Neuronal stem cell (in vitro differentiated cells): ENCODE measurements at regions not wholly inside any gene's neighbourhood (a gene's known extent, or its start where the extent isn't known, plus 50 kb on each side); places are given as distances from the start of the nearest gene placed in this dataset.

Experiments
- DNase-seq: peaks from one replicate; pipeline ENCODE4 v3.0.0-alpha.2; 2013; ENCODE audit warnings: low spot score
- H2AFZ ChIP-seq: one replicate; pipeline ENCODE4 v1.6.1; 2013; ENCODE audit warnings: mild to moderate bottlenecking, low read length, inconsistent platforms
- H2AK5ac ChIP-seq: 2 replicates; pipeline ENCODE4 v1.6.1; 2013; ENCODE audit warnings: low read depth, mild to moderate bottlenecking, inconsistent platforms, low read length, moderate library complexity, mixed read lengths
- H2BK120ac ChIP-seq: 2 replicates; pipeline ENCODE4 v1.6.1; 2013; ENCODE audit warnings: low read depth, mild to moderate bottlenecking, inconsistent platforms, low read length, moderate library complexity, mixed read lengths
- H2BK12ac ChIP-seq: one replicate; pipeline ENCODE4 v1.6.1; 2013; ENCODE audit warnings: low read length, inconsistent platforms
- H2BK15ac ChIP-seq: 2 replicates; pipeline ENCODE4 v1.6.1; 2013; ENCODE audit warnings: mild to moderate bottlenecking, low read length, inconsistent platforms, mixed read lengths
- H2BK5ac ChIP-seq: one replicate; pipeline ENCODE4 v1.6.1; 2013; ENCODE audit warnings: inconsistent platforms, mild to moderate bottlenecking, low read length, moderate library complexity
- H3K14ac ChIP-seq: one replicate; pipeline ENCODE4 v1.6.1; 2013; ENCODE audit warnings: low read length, inconsistent platforms
- H3K18ac ChIP-seq: 2 replicates; pipeline ENCODE4 v1.6.1; 2013; ENCODE audit warnings: low read length, inconsistent platforms
- H3K23ac ChIP-seq: 2 replicates; pipeline ENCODE4 v1.6.1; 2013; ENCODE audit warnings: low read depth, mild to moderate bottlenecking, mixed read lengths, low read length, inconsistent platforms; ENCODE audit not compliant: poor library complexity
- H3K27ac ChIP-seq: replicated peaks from 3 replicates; pipeline ENCODE4 v1.5.1; 2013; ENCODE audit warnings: low read length, inconsistent platforms
- H3K27me3 ChIP-seq, 3 experiments: 2 replicates each; pipeline ENCODE4 v1.6.1; 2013; ENCODE audit warnings: low read length in 3 of 3, mild to moderate bottlenecking in 2 of 3, inconsistent platforms in 1 of 3, low read depth in 1 of 3, mixed read lengths in 1 of 3, moderate library complexity in 1 of 3; ENCODE audit not compliant: control insufficient read depth in 3 of 3, insufficient read depth in 3 of 3
- H3K36me3 ChIP-seq, 2 donors: replicated peaks in 1 of 2; 2 replicates each; pipeline ENCODE4 v1.6.1; 2013; ENCODE audit warnings: low read length in 2 of 2; ENCODE audit not compliant: control insufficient read depth in 2 of 2, insufficient read depth in 2 of 2
- H3K4ac ChIP-seq: 2 replicates; pipeline ENCODE4 v1.6.1; 2013; ENCODE audit warnings: inconsistent platforms, mild to moderate bottlenecking, low read length, moderate library complexity
- H3K4me1 ChIP-seq, 2 donors: 1 replicate in 1 of 2; 2 replicates in 1 of 2; pipeline ENCODE4 v1.6.1; 2013; ENCODE audit warnings: low read length in 2 of 2, low read depth in 1 of 2; ENCODE audit not compliant: control insufficient read depth in 2 of 2, insufficient read depth in 1 of 2
- H3K4me2 ChIP-seq: one replicate; pipeline ENCODE4 v1.6.1; 2013; ENCODE audit warnings: mild to moderate bottlenecking, low read length, inconsistent platforms; ENCODE audit not compliant: insufficient read depth, poor library complexity, severe bottlenecking
- H3K4me3 ChIP-seq, 2 donors: 2 replicates each; pipeline ENCODE4 v1.5.1; 2013; ENCODE audit warnings: low read length in 2 of 2, mild to moderate bottlenecking in 2 of 2, inconsistent platforms in 1 of 2, moderate library complexity in 1 of 2
- H3K79me1 ChIP-seq: one replicate; pipeline ENCODE4 v1.6.1; 2013; ENCODE audit warnings: low read depth, mild to moderate bottlenecking, inconsistent platforms, low read length, moderate library complexity
- H3K9ac ChIP-seq: one replicate; pipeline ENCODE4 v1.6.1; 2013; ENCODE audit warnings: mild to moderate bottlenecking, low read depth, low read length, inconsistent platforms; ENCODE audit not compliant: poor library complexity
- H3K9me3 ChIP-seq, 2 donors: replicated peaks in 1 of 2; 2 replicates each; pipeline versions ENCODE3 to v1.6.1; 2013; ENCODE audit warnings: low read length in 2 of 2, mild to moderate bottlenecking in 2 of 2, inconsistent platforms in 1 of 2, low read depth in 1 of 2, mixed read lengths in 1 of 2, moderate library complexity in 1 of 2; ENCODE audit not compliant: control insufficient read depth in 2 of 2, insufficient read depth in 1 of 2
- H4K8ac ChIP-seq: one replicate; pipeline ENCODE4 v1.6.1; 2013; ENCODE audit warnings: low read depth, mild to moderate bottlenecking, inconsistent platforms, low read length, moderate library complexity
- H4K91ac ChIP-seq: one replicate; pipeline ENCODE4 v1.6.1; 2013; ENCODE audit warnings: low read length, low read depth, mild to moderate bottlenecking, inconsistent platforms; ENCODE audit not compliant: poor library complexity
- WGBS, 2 donors: extraction: QIAGEN DNeasy Blood & Tissue Kit; methylation state at CpG; one replicate each; pipeline ENCODE4 v1.1.7; 2013; ENCODE audit warnings: missing lambda C conversion rate in 2 of 2, mixed read lengths in 1 of 2; ENCODE audit not compliant: insufficient read length in 2 of 2, insufficient replicate concordance in 1 of 2; ENCODE audit errors: extremely low coverage in 2 of 2; 5-methylcytosine and 5-hydroxymethylcytosine counted together

DNA sequence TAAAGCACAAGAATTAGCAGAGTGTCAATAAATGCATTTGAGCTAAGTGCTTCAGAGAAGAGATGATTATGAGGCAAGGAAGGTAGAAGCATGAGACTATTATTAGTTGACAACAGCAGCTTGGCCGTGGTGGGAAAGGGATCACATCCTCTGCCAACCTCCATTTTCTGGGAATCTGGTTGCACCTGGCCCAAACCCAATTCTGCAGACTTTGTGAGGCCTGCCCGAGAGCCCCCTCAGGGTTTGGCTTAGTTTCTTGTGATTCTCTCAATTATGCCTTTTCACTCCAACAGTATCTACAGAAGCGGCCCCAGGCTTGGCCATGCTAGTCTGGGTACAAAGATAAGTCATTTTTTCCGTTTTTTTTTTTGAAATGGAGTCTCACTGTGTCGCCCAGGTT is 111.0 kb upstream of the B3GAT2 start:
- no peaks in the 10 kb centered on the region for H3K27me3 ChIP-seq
- WGBS, 2 donors = no CpG with 5 or more reads among the region's 5 CpGs
- no peak overlapping the region for H2BK15ac ChIP-seq
- no peak overlapping the region for H3K23ac ChIP-seq
- no peak overlapping the region for H2BK120ac ChIP-seq
- H3K4me1 ChIP-seq = no peaks in the 10 kb centered on the region
- H4K91ac ChIP-seq = no peak overlapping the region
- no peak overlapping the region for H4K8ac ChIP-seq
- no peak overlapping the region for H3K4ac ChIP-seq
- no peak overlapping the region for H2AK5ac ChIP-seq
- no peak overlapping the region for H3K4me2 ChIP-seq
- no peak overlapping the region for H3K9ac ChIP-seq
- H3K27ac ChIP-seq = no peak overlapping the region
- no peak for DNase-seq
- H3K18ac ChIP-seq = no peak overlapping the region
- no peaks in the 10 kb centered on the region for H3K79me1 ChIP-seq
- no peak overlapping the region for H2BK12ac ChIP-seq
- H2BK5ac ChIP-seq = no peak overlapping the region
- no peaks in the 10 kb centered on the region for H3K9me3 ChIP-seq
- no peak overlapping the region for H2AFZ ChIP-seq
- no peak overlapping the region for H3K4me3 ChIP-seq
- no peak overlapping the region for H3K14ac ChIP-seq
- no peaks in the 10 kb centered on the region for H3K36me3 ChIP-seq

DNA sequence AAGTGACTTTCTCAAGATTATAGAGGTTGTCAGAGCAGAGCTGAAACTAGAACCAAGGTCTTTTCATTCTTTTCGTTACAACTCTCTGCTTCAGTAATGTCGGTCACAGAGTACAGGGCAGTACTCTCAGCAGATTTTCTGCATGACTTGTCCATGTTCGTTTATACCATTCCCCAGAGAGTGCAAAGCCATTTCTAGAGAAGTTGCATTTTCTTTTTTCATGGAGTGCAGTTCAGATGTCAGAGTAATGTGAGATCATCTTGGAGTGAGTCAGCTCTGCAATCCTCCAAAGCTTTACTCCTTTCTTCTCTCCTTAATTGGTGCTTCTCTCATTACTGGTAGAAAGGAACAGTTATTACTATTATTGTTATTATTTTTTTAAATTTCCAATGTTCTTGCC is 115.6 kb upstream of the B3GAT2 start:
- H3K27ac ChIP-seq = no peak overlapping the region
- H3K4me1 ChIP-seq = no peaks in the 10 kb centered on the region
- no peaks in the 10 kb centered on the region for H3K36me3 ChIP-seq
- no peak overlapping the region for H3K14ac ChIP-seq
- H3K27me3 ChIP-seq = no peaks in the 10 kb centered on the region
- H4K91ac ChIP-seq = no peak overlapping the region
- no peaks in the 10 kb centered on the region for H3K9me3 ChIP-seq
- peak; percentile 11 for DNase-seq
- H3K4me2 ChIP-seq = no peak overlapping the region
- H2AFZ ChIP-seq = peak overlapping the region; percentile 0
- no peak overlapping the region for H3K18ac ChIP-seq
- H2BK120ac ChIP-seq = no peak overlapping the region
- no peak overlapping the region for H3K23ac ChIP-seq
- no peak overlapping the region for H2AK5ac ChIP-seq
- no peak overlapping the region for H2BK12ac ChIP-seq
- H3K4me3 ChIP-seq = no peak overlapping the region
- no peak overlapping the region for H3K9ac ChIP-seq
- no peak overlapping the region for H2BK5ac ChIP-seq
- WGBS, 2 donors = no CpG with 5 or more reads among the region's 3 CpGs
- H2BK15ac ChIP-seq = no peak overlapping the region
- no peak overlapping the region for H4K8ac ChIP-seq
- no peak overlapping the region for H3K4ac ChIP-seq
- no peaks in the 10 kb centered on the region for H3K79me1 ChIP-seq

DNA sequence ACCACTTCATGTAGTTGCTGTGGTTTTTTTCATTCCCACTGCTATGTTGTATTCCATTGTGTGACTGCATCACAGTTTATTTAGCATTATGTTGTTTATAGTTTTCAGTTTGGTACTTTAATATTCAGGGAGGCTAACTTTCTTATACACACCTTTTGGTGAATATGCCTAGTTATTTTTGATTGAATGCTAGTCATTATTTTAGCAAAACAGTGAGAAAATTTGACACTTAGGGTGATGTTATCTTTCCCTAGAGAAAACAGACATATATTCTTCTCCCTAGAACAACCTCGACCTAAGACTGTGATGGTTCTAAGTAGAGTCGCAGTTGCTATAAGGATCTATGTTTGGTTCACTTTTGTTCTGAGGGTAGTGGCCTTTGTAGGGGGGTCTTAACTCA is 120.8 kb upstream of the B3GAT2 start:
- no peaks in the 10 kb centered on the region for H3K9me3 ChIP-seq
- no peak for DNase-seq
- H3K79me1 ChIP-seq = no peaks in the 10 kb centered on the region
- H3K4me1 ChIP-seq = no peaks in the 10 kb centered on the region
- H4K91ac ChIP-seq = no peak overlapping the region
- no peak overlapping the region for H3K4me3 ChIP-seq
- H3K4me2 ChIP-seq = no peak overlapping the region
- H3K36me3 ChIP-seq = no peaks in the 10 kb centered on the region
- no peak overlapping the region for H3K9ac ChIP-seq
- H3K18ac ChIP-seq = no peak overlapping the region
- H3K14ac ChIP-seq = no peak overlapping the region
- H2AK5ac ChIP-seq = no peak overlapping the region
- H4K8ac ChIP-seq = no peak overlapping the region
- H2BK12ac ChIP-seq = no peak overlapping the region
- H2BK120ac ChIP-seq = no peak overlapping the region
- H3K23ac ChIP-seq = no peak overlapping the region
- no peak overlapping the region for H2BK5ac ChIP-seq
- no CpG with 5 or more reads among the region's 2 CpGs for WGBS, 2 donors
- H3K4ac ChIP-seq = no peak overlapping the region
- H3K27me3 ChIP-seq = no peaks in the 10 kb centered on the region
- no peak overlapping the region for H2AFZ ChIP-seq
- H3K27ac ChIP-seq = no peak overlapping the region
- no peak overlapping the region for H2BK15ac ChIP-seq

DNA sequence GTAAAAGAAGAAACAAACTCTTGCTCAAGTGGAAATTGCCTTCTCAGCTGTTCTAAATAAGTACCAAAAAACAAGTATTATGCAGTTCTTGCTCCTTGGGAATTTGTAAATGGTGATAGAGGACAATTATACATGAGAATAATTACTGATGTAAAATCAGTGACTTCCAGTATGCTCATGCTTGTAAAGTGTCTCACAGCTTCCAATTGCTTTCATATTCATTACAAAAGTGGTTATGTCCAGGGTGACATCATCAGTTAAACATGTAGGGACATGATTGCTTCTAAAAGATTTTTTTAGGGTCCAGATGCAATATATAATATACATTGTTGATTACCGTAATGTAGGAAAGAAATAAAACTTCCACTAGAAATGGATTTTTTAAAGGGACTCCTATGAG is 122.8 kb upstream of the B3GAT2 start:
- Histone ChIP-seq H2AK5ac (no peak overlapping the region), H2BK120ac (no peak overlapping the region), H3K27me3 (no peaks in the 10 kb centered on the region), H3K4ac (no peak overlapping the region), H3K4me1 (no peaks in the 10 kb centered on the region), H2BK12ac (no peak overlapping the region), H4K8ac (no peak overlapping the region), H3K4me3 (no peak overlapping the region), H3K4me2 (no peak overlapping the region), H3K79me1 (no peaks in the 10 kb centered on the region), H2BK5ac (no peak overlapping the region), H3K18ac (no peak overlapping the region), H2BK15ac (no peak overlapping the region), H3K27ac (no peak overlapping the region), H3K9me3 (no peaks in the 10 kb centered on the region), H3K9ac (no peak overlapping the region), H3K14ac (no peak overlapping the region), H2AFZ (no peak overlapping the region), H4K91ac (no peak overlapping the region), H3K23ac (no peak overlapping the region), H3K36me3 (no peaks in the 10 kb centered on the region)
- WGBS, 2 donors = no CpG with 5 or more reads among the region's 1 CpG
- no peak for DNase-seq
